Right lobe of liver (tissue), 4 donors: ENCODE measurements at regions not wholly inside any gene's neighbourhood (a gene's known extent, or its start where the extent isn't known, plus 50 kb on each side); places are given as distances from the start of the nearest gene placed in this dataset.

Experiments used
- CTCF ChIP-seq, 4 donors: fragments of 200-600 bp in 3 of 4; fragments of 450-650 bp in 1 of 4; IDR thresholded peaks; one replicate each; pipeline versions ENCODE4 v1.5.1 to v1.8.0; 2016 to 2022; ENCODE audit warnings: antibody characterized with exemption in 4 of 4, mild to moderate bottlenecking in 2 of 4
- POLR2A ChIP-seq: fragments of 450-650 bp; IDR thresholded peaks from one replicate; pipeline ENCODE4 v1.6.1; 2017; ENCODE audit warnings: antibody characterized with exemption, mild to moderate bottlenecking
- donor health status: DM: no; HTN: no; CAD: no.
- donor health status: DM: no; HTN: no; CAD: no.
- donor health status: DM: no; HTN: yes; CAD: no.

- TF ChIP-seq CTCF (IDR thresholded peaks at IDR 0.05) (no peak), POLR2A (no peak)
Observed at GRCh38 chr2:16416651-16417050, 249.0 kb downstream of the CYRIA start.
